HG03196 (cell line): ENCODE measurements at regions not wholly inside any gene's neighbourhood (a gene's known extent, or its start where the extent isn't known, plus 50 kb on each side); places are given as distances from the start of the nearest gene placed in this dataset.
A peak's percentile ranks its signal among the peaks of the same experiment; 100 is the strongest.

Source experiments
- ATAC-seq: cut with Tn5 transposase; IDR thresholded peaks from one replicate; pipeline ENCODE4 v1.9.1; 2021; ENCODE audit not compliant: unreplicated experiment

GRCh38 chr6:6781172-6781872 is 192.8 kb downstream of the LY86 start:
- no peak for ATAC-seq

- no peak for ATAC-seq
Measured at GRCh38 chr6:6781873-6782227, 193.3 kb downstream of the LY86 start.

GRCh38 chr6:6783721-6784120 is 195.2 kb downstream of the LY86 start:
- ATAC-seq, result no peak

- ATAC-seq, result no peak
Measured at GRCh38 chr6:6784514-6785162, 196.1 kb downstream of the LY86 start.

- no peak for ATAC-seq
Measured at GRCh38 chr6:6785163-6785521, 196.6 kb downstream of the LY86 start.

- no peak for ATAC-seq
Measured at GRCh38 chr6:6788394-6789032, 200.0 kb downstream of the LY86 start.

- no peak for ATAC-seq
Measured at GRCh38 chr6:6790393-6790792, 201.9 kb downstream of the LY86 start.

GRCh38 chr6:6790891-6791290 is 202.4 kb downstream of the LY86 start:
- ATAC-seq, result no peak

- no peak for ATAC-seq
Measured at GRCh38 chr6:6793388-6794250, 205.1 kb downstream of the LY86 start.

- ATAC-seq, result no peak
Measured at GRCh38 chr6:6795393-6795792, 206.9 kb downstream of the LY86 start.

- ATAC-seq, result no peak
Measured at GRCh38 chr6:6796818-6797217, 208.3 kb downstream of the LY86 start.

- ATAC-seq, result no peak
Measured at GRCh38 chr6:6798448-6798860, 209.9 kb downstream of the LY86 start.

- no peak for ATAC-seq
Measured at GRCh38 chr6:6801005-6801335, 212.4 kb downstream of the LY86 start.

GRCh38 chr6:6801635-6802218 is 213.2 kb downstream of the LY86 start:
- no peak for ATAC-seq

GRCh38 chr6:6803180-6803977 is 214.9 kb downstream of the LY86 start:
- peak; percentile 59 for ATAC-seq

GRCh38 chr6:6804843-6805615 is 216.5 kb downstream of the LY86 start:
- no peak for ATAC-seq

GRCh38 chr6:6806844-6807518 is 218.5 kb downstream of the LY86 start:
- no peak for ATAC-seq

- ATAC-seq, result no peak
Measured at GRCh38 chr6:6808343-6808742, 219.8 kb downstream of the LY86 start.

- ATAC-seq, result no peak
Measured at GRCh38 chr6:6808915-6809314, 220.4 kb downstream of the LY86 start.
